CD14-positive monocyte (primary cell): ENCODE measurements at regions not wholly inside any gene's neighbourhood (a gene's known extent, or its start where the extent isn't known, plus 50 kb on each side); places are given as distances from the start of the nearest gene placed in this dataset.

Experiments
- DNase-seq, 3 donors: peaks; one replicate each; pipeline ENCODE4 v3.0.0-alpha.2; 2011 to 2022
- H2AFZ ChIP-seq: 2 replicates; pipeline ENCODE4 v1.6.0; 2012; ENCODE audit warnings: mild to moderate bottlenecking, low read depth, low read length, inconsistent platforms; ENCODE audit not compliant: insufficient read depth, poor library complexity, severe bottlenecking
- H3K27ac ChIP-seq, 2 donors: 1 replicate in 1 of 2; 2 replicates in 1 of 2; pipeline ENCODE4 v1.5.1; 2012 to 2013; ENCODE audit warnings: low read length in 2 of 2, control low read depth in 1 of 2, inconsistent platforms in 1 of 2, low read depth in 1 of 2, mild to moderate bottlenecking in 1 of 2
- H3K27me3 ChIP-seq, 2 donors: one replicate each; pipeline versions ENCODE4 v1.6.0 to v1.6.1; 2011 to 2013; ENCODE audit warnings: low read length in 2 of 2; ENCODE audit not compliant: control insufficient read depth in 2 of 2, insufficient read depth in 2 of 2
- H3K36me3 ChIP-seq, 2 donors: replicated peaks in 1 of 2; 1 replicate in 1 of 2; 2 replicates in 1 of 2; pipeline versions ENCODE4 v1.5.1 to v1.6.1; 2012 to 2013; ENCODE audit warnings: low read length in 2 of 2, control low read depth in 1 of 2, inconsistent platforms in 1 of 2, mild to moderate bottlenecking in 1 of 2; ENCODE audit not compliant: insufficient read depth in 2 of 2, control insufficient read depth in 1 of 2
- H3K4me1 ChIP-seq, 2 donors: 1 replicate in 1 of 2; 2 replicates in 1 of 2; pipeline versions ENCODE4 v1.5.1 to v1.6.1; 2012 to 2013; ENCODE audit warnings: low read length in 2 of 2, control low read depth in 1 of 2, inconsistent platforms in 1 of 2, mild to moderate bottlenecking in 1 of 2, moderate library complexity in 1 of 2; ENCODE audit not compliant: insufficient read depth in 2 of 2, control insufficient read depth in 1 of 2
- H3K4me2 ChIP-seq: replicated peaks from 2 replicates; pipeline ENCODE3; 2012; ENCODE audit warnings: low read length, moderate library complexity, mild to moderate bottlenecking; ENCODE audit not compliant: poor library complexity, severe bottlenecking; ENCODE audit errors: extremely low read depth
- H3K4me3 ChIP-seq, 3 experiments: fragments of 200-600 bp in 1 of 3; sonication (generic) in 1 of 3; replicated peaks in 1 of 3; 1 replicate in 2 of 3; 2 replicates in 1 of 3; pipeline ENCODE4 v1.5.1; 2011 to 2013; ENCODE audit warnings: low read length in 3 of 3, mild to moderate bottlenecking in 3 of 3, control low read depth in 2 of 3, low read depth in 2 of 3, inconsistent platforms in 1 of 3, moderate library complexity in 1 of 3
- H3K79me2 ChIP-seq: 2 replicates; pipeline ENCODE4 v1.6.0; 2012; ENCODE audit warnings: mild to moderate bottlenecking, control low read depth, inconsistent platforms, low read length, moderate library complexity; ENCODE audit not compliant: insufficient read depth
- H3K9ac ChIP-seq: 2 replicates; pipeline ENCODE4 v1.6.0; 2017; ENCODE audit warnings: low read length, mild to moderate bottlenecking; ENCODE audit not compliant: insufficient read depth, poor library complexity, severe bottlenecking
- H3K9me3 ChIP-seq, 2 donors: replicated peaks in 1 of 2; 1 replicate in 1 of 2; 2 replicates in 1 of 2; pipeline versions ENCODE4 v1.5.1 to v1.6.1; 2012 to 2013; ENCODE audit warnings: low read length in 2 of 2, control low read depth in 1 of 2; ENCODE audit not compliant: control insufficient read depth in 1 of 2, insufficient read depth in 1 of 2
- H4K20me1 ChIP-seq: 2 replicates; pipeline ENCODE4 v1.6.0; 2012; ENCODE audit warnings: mild to moderate bottlenecking, low read length, control low read depth, moderate library complexity; ENCODE audit not compliant: insufficient read depth
- H3K27ac Mint-ChIP-seq, 7 donors: one replicate each; pipeline ENCODE4 v1.8.0; 2020; ENCODE audit warnings: mild to moderate bottlenecking in 7 of 7, mixed read lengths in 7 of 7, moderate library complexity in 6 of 7, inconsistent platforms in 2 of 7
- H3K27me3 Mint-ChIP-seq, 3 donors: one replicate each; pipeline ENCODE4 v1.8.0; 2021 to 2022; ENCODE audit warnings: low read depth in 3 of 3, mild to moderate bottlenecking in 3 of 3, mixed read lengths in 3 of 3, moderate library complexity in 3 of 3, inconsistent platforms in 1 of 3
- H3K36me3 Mint-ChIP-seq, 2 donors: one replicate each; pipeline ENCODE4 v1.8.0; 2020; ENCODE audit warnings: mixed read lengths in 2 of 2, inconsistent platforms in 1 of 2, mild to moderate bottlenecking in 1 of 2
- H3K4me1 Mint-ChIP-seq: one replicate; pipeline ENCODE4 v1.8.0; 2020; ENCODE audit warnings: mild to moderate bottlenecking, mixed read lengths
- H3K4me3 Mint-ChIP-seq, 2 donors: one replicate each; pipeline ENCODE4 v1.8.0; 2020; ENCODE audit warnings: mild to moderate bottlenecking in 2 of 2, mixed read lengths in 2 of 2, moderate library complexity in 1 of 2
- H3K9me3 Mint-ChIP-seq, 7 donors: one replicate each; pipeline ENCODE4 v1.8.0; 2020 to 2022; ENCODE audit warnings: mixed read lengths in 7 of 7, mild to moderate bottlenecking in 6 of 7, moderate library complexity in 6 of 7, inconsistent platforms in 2 of 7
- CTCF ChIP-seq: fragments of 200-600 bp; IDR thresholded peaks from one replicate; pipeline ENCODE4 v1.8.0; 2022; ENCODE audit warnings: antibody characterized with exemption, mild to moderate bottlenecking
- WGBS: methylation state at CpG from one replicate; pipeline ENCODE4 v1.1.5; 2013; ENCODE audit warnings: missing lambda C conversion rate; ENCODE audit not compliant: insufficient coverage; 5-methylcytosine and 5-hydroxymethylcytosine counted together
- intact Hi-C, 2 donors: fragments of 100-400 bp; cut with micrococcal nuclease; formaldehyde crosslinking; loops; one replicate each; pipeline versions ENCODE4 v1.15.0 to v1.15.1; 2023

DNA sequence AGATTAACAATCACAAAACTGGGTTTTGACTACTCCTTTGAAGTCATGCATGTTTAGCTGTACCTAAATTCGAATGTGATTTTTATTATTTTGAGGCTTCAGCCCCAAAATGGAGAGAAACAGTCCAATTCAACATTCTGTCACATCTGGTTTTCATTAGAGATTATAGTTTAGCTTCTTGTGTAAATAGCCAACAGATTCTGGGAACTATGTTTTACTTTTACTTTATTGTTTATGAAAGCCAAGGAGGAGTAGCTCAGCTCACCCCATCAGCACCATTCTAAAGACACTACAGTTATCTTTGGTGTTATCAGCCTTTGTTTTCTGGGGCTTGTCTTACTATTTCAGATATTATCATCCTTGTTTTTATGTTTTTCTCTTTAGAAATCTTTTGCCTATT lies 465.0 kb upstream of the CWC22 start:
- Histone ChIP-seq H3K4me2 (no peak overlapping the region), H3K79me2 (no peaks in the 10 kb centered on the region), H3K9ac (no peak overlapping the region), H3K36me3 (no peaks in the 10 kb centered on the region), H3K4me3 (no peak overlapping the region), H3K27ac (no peak overlapping the region), H3K27me3 (no peaks in the 10 kb centered on the region), H4K20me1 (no peaks in the 10 kb centered on the region), H3K9me3 (no peaks in the 10 kb centered on the region), H3K4me1 (no peaks in the 10 kb centered on the region), H2AFZ (no peak overlapping the region)
- Mint-ChIP-seq H3K36me3 (no peaks in the 10 kb centered on the region), H3K27me3 (peaks cover 0 to 4% (median 0%) of the 10 kb centered on the region in 3 donors), H3K9me3 (peaks cover 0 to 3% (median 2%) of the 10 kb centered on the region in 7 donors), H3K4me3 (no peak overlapping the region), H3K27ac (no peak overlapping the region), H3K4me1 (no peaks in the 10 kb centered on the region)
- no peak for DNase-seq
- no CpG with 5 or more reads among the region's 1 CpG for WGBS
- no peak for TF ChIP-seq CTCF
- intact Hi-C loops = no loop called here

DNA sequence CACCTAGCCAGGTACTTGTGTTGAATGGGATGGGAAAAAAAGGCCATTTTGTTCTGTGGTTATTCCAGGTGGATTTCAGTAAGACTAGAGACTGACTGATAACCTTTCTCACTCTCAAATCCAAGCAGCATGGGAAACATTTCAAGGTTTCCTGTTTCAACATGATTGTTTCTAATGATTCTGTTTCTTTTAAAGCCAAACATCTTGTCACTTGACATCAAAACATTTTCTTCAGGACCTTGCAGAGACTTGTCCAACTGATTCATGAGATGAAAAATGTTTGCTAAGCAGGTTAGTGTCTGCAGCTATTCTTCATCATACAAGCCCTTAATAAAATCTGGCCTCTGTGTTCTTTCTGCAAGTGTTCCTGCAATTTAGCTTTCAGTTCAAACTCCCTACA lies 456.5 kb upstream of the CWC22 start:
- H3K27me3 ChIP-seq = no peaks in the 10 kb centered on the region
- no peak overlapping the region for H3K27ac Mint-ChIP-seq
- no peaks in the 10 kb centered on the region for H4K20me1 ChIP-seq
- no peaks in the 10 kb centered on the region for H3K36me3 ChIP-seq
- H3K4me3 Mint-ChIP-seq = no peak overlapping the region
- H3K4me2 ChIP-seq = no peak overlapping the region
- no peaks in the 10 kb centered on the region for H3K4me1 ChIP-seq
- TF ChIP-seq CTCF = no peak
- no peak overlapping the region for H2AFZ ChIP-seq
- DNase-seq = no peak
- no peak overlapping the region for H3K27ac ChIP-seq
- no peaks in the 10 kb centered on the region for H3K79me2 ChIP-seq
- intact Hi-C loops = no loop called here
- peaks cover 0 to 6% (median 3%) of the 10 kb centered on the region in 7 donors for H3K9me3 Mint-ChIP-seq
- H3K4me1 Mint-ChIP-seq = no peaks in the 10 kb centered on the region
- no peaks in the 10 kb centered on the region for H3K36me3 Mint-ChIP-seq
- H3K27me3 Mint-ChIP-seq = no peaks in the 10 kb centered on the region
- no peak overlapping the region for H3K4me3 ChIP-seq
- no peak overlapping the region for H3K9ac ChIP-seq
- no peaks in the 10 kb centered on the region for H3K9me3 ChIP-seq
